Liver (tissue), 8 donors: ENCODE measurements at regions not wholly inside any gene's neighbourhood (a gene's known extent, or its start where the extent isn't known, plus 50 kb on each side); places are given as distances from the start of the nearest gene placed in this dataset.

Experiments
- DNase-seq: peaks from one replicate; pipeline ENCODE4 v3.0.0-alpha.2; 2017; ENCODE audit warnings: low spot score
- H3K27ac ChIP-seq, 2 donors: one replicate each; pipeline ENCODE4 v1.7.0; 2013; ENCODE audit warnings: inconsistent platforms in 2 of 2, low read length in 2 of 2, control low read depth in 1 of 2, low read depth in 1 of 2, mild to moderate bottlenecking in 1 of 2
- H3K27me3 ChIP-seq, 4 donors: one replicate each; pipeline versions ENCODE4 v1.6.1 to v1.7.0; 2013; ENCODE audit warnings: low read length in 3 of 4, inconsistent platforms in 1 of 4, mild to moderate bottlenecking in 1 of 4, moderate library complexity in 1 of 4; ENCODE audit not compliant: control insufficient read depth in 4 of 4, insufficient read depth in 4 of 4
- H3K36me3 ChIP-seq, 4 donors: one replicate each; pipeline versions ENCODE4 v1.6.1 to v1.7.0; 2013; ENCODE audit warnings: low read length in 3 of 4, mild to moderate bottlenecking in 3 of 4, low read depth in 1 of 4, moderate library complexity in 1 of 4; ENCODE audit not compliant: control insufficient read depth in 4 of 4, insufficient read depth in 3 of 4
- H3K4me1 ChIP-seq, 4 donors: one replicate each; pipeline versions ENCODE4 v1.6.1 to v1.7.0; 2013; ENCODE audit warnings: low read length in 3 of 4, mild to moderate bottlenecking in 3 of 4, moderate library complexity in 1 of 4; ENCODE audit not compliant: control insufficient read depth in 4 of 4, insufficient read depth in 4 of 4
- H3K4me3 ChIP-seq, 3 donors: one replicate each; pipeline versions ENCODE4 v1.6.1 to v1.7.0; 2013; ENCODE audit warnings: low read length in 3 of 3, control low read depth in 1 of 3, low read depth in 1 of 3, mild to moderate bottlenecking in 1 of 3
- H3K9ac ChIP-seq, 2 donors: one replicate each; pipeline ENCODE4 v1.7.0; 2013; ENCODE audit warnings: low read length in 2 of 2, mild to moderate bottlenecking in 2 of 2, moderate library complexity in 2 of 2, control low read depth in 1 of 2, low read depth in 1 of 2
- H3K9me3 ChIP-seq, 4 donors: one replicate each; pipeline versions ENCODE4 v1.6.1 to v1.7.0; 2013; ENCODE audit warnings: low read length in 3 of 4; ENCODE audit not compliant: control insufficient read depth in 4 of 4
- EGR1 ChIP-seq, 2 donors: IDR thresholded peaks; 2 replicates each; pipeline ENCODE4 v1.6.1; 2016 to 2018; ENCODE audit warnings: antibody characterized with exemption in 2 of 2, low read depth in 2 of 2
- FOXA1 ChIP-seq: IDR thresholded peaks from 2 replicates; pipeline ENCODE4 v1.6.1; 2016; ENCODE audit warnings: antibody characterized with exemption
- FOXA2 ChIP-seq: IDR thresholded peaks from 2 replicates; pipeline ENCODE4 v1.6.1; 2016; ENCODE audit warnings: antibody characterized with exemption
- HNF4A ChIP-seq, 2 donors: conservative IDR thresholded peaks; 2 replicates each; pipeline ENCODE4 v1.6.1; 2016; ENCODE audit warnings: antibody characterized with exemption in 2 of 2, mild to moderate bottlenecking in 2 of 2
- HNF4G ChIP-seq: IDR thresholded peaks from 2 replicates; pipeline ENCODE4 v1.6.1; 2016; ENCODE audit warnings: antibody characterized with exemption
- JUND ChIP-seq, 2 donors: IDR thresholded peaks; 2 replicates each; pipeline ENCODE4 v1.6.1; 2016; ENCODE audit warnings: antibody characterized with exemption in 2 of 2
- NR2F2 ChIP-seq: IDR thresholded peaks from 2 replicates; pipeline ENCODE4 v1.6.1; 2016; ENCODE audit warnings: antibody characterized with exemption
- RAD21 ChIP-seq, 2 donors: IDR thresholded peaks; 2 replicates each; pipeline ENCODE4 v1.6.1; 2016; ENCODE audit warnings: antibody characterized with exemption in 2 of 2, mild to moderate bottlenecking in 2 of 2
- RXRA ChIP-seq, 2 donors: IDR thresholded peaks; 2 replicates each; pipeline ENCODE4 v1.6.1; 2017 to 2018; ENCODE audit warnings: antibody characterized with exemption in 2 of 2, mild to moderate bottlenecking in 1 of 2
- SP1 ChIP-seq: IDR thresholded peaks from 2 replicates; pipeline ENCODE4 v1.6.1; 2018; ENCODE audit warnings: antibody characterized with exemption, mild to moderate bottlenecking
- YY1 ChIP-seq: IDR thresholded peaks from 2 replicates; pipeline ENCODE4 v1.6.1; 2016; ENCODE audit warnings: antibody characterized with exemption, mild to moderate bottlenecking
- WGBS: extraction: QIAGEN DNeasy Blood & Tissue Kit; methylation state at CpG from one replicate; pipeline ENCODE4 v1.1.7; 2013; 5-methylcytosine and 5-hydroxymethylcytosine counted together
- TF ChIP-seq, protein P1 (sequence below): fragments of 150-350 bp; IDR thresholded peaks from 2 replicates; pipeline ENCODE4 v1.5.1; 2017; ENCODE audit warnings: improper control_type of control experiment, low read depth, low read length; ENCODE audit not compliant: missing input control
- TF ChIP-seq, protein P2 (sequence below): IDR thresholded peaks from 2 replicates; pipeline ENCODE4 v1.6.1; 2016; ENCODE audit warnings: antibody characterized with exemption
- TF ChIP-seq, protein P3 (sequence below): IDR thresholded peaks from 2 replicates; pipeline ENCODE4 v1.6.1; 2016; ENCODE audit warnings: antibody characterized with exemption
- donor health status: healthy.
- donor health status: healthy.
- donor health status: healthy.
- donor health status: healthy.
- donor health status: healthy.

DNA sequence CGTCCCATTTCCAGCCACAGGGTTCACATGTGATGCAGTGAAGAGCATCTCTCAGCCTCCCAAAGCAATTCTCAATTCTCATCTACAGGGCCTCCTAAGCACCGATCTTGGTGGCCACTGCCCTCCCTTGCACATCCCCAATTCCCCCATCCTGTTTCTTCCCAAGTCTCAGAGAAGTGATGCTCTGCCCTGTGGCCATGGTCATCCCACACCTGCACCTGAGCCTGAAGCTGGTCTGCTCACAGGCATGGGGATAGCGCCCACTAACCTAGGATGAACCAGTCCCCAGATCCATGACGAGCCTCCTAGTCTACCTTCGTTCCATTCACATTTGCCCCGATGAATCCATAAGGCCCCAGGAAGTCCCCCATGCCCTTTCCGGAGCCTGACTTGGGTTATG is 201.5 kb downstream of the UACA start (continued):
- TF ChIP-seq, protein P1, sequence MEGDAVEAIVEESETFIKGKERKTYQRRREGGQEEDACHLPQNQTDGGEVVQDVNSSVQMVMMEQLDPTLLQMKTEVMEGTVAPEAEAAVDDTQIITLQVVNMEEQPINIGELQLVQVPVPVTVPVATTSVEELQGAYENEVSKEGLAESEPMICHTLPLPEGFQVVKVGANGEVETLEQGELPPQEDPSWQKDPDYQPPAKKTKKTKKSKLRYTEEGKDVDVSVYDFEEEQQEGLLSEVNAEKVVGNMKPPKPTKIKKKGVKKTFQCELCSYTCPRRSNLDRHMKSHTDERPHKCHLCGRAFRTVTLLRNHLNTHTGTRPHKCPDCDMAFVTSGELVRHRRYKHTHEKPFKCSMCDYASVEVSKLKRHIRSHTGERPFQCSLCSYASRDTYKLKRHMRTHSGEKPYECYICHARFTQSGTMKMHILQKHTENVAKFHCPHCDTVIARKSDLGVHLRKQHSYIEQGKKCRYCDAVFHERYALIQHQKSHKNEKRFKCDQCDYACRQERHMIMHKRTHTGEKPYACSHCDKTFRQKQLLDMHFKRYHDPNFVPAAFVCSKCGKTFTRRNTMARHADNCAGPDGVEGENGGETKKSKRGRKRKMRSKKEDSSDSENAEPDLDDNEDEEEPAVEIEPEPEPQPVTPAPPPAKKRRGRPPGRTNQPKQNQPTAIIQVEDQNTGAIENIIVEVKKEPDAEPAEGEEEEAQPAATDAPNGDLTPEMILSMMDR, result no peak
- TF ChIP-seq FOXA1 (no peak), EGR1 (IDR thresholded peaks at IDR 0.05; ENCODE audit: low read depth in 2 of 2) (no peak), HNF4G (no peak), RXRA (IDR thresholded peaks at IDR 0.05) (no peak)

DNA sequence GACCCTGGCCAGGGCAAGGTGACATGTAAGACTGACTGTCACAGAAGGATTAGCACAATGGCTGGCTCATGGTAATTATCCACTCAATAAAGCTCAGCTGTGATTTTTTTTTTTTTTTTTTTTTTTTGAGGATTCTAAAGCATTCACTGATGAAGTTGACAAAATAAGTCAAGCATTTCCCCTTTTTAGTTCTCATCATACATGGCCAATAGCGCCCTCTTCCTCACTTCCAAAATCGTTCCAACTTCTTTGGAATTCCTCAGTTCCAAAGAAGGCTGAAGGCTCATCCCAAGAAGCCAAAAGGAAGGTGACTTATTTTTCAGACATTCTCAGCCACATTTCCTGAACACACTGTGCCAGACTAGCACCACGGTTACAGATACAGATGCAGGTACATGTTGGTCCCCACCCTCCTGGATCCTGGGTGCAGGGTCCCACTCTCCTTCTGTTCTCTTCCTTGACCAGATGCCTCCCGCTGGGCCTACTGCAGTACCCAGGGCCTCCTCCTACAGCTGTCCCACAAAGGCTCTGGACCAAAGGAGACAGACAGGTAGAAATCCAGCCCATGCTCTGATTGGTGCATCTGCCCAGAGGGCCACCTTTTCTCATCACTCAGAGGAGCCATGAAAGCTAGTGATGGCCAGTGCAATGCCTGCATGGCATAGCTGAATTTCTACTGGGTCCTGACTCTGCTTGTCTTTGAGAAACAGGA is 202.6 kb downstream of the UACA start:
- no peak overlapping the region for H3K27ac ChIP-seq
- TF ChIP-seq FOXA1 (no peak), YY1 (no peak), JUND (IDR thresholded peaks at IDR 0.05) (no peak), NR2F2 (no peak), SP1 (no peak), HNF4A (conservative IDR thresholded peaks at IDR 0.05) (no peak), RAD21 (IDR thresholded peaks at IDR 0.05) (no peak), FOXA2 (no peak), HNF4G (no peak)
- TF ChIP-seq, protein P2, sequence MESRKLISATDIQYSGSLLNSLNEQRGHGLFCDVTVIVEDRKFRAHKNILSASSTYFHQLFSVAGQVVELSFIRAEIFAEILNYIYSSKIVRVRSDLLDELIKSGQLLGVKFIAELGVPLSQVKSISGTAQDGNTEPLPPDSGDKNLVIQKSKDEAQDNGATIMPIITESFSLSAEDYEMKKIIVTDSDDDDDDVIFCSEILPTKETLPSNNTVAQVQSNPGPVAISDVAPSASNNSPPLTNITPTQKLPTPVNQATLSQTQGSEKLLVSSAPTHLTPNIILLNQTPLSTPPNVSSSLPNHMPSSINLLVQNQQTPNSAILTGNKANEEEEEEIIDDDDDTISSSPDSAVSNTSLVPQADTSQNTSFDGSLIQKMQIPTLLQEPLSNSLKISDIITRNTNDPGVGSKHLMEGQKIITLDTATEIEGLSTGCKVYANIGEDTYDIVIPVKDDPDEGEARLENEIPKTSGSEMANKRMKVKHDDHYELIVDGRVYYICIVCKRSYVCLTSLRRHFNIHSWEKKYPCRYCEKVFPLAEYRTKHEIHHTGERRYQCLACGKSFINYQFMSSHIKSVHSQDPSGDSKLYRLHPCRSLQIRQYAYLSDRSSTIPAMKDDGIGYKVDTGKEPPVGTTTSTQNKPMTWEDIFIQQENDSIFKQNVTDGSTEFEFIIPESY, result no peak
- TF ChIP-seq, protein P1, result no peak
- TF ChIP-seq, protein P3, sequence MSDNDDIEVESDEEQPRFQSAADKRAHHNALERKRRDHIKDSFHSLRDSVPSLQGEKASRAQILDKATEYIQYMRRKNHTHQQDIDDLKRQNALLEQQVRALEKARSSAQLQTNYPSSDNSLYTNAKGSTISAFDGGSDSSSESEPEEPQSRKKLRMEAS, result no peak
- H3K36me3 ChIP-seq, result no peaks in the 10 kb centered on the region
- peaks cover 0 to 10% (median 3%) of the 10 kb centered on the region in 4 donors for H3K4me1 ChIP-seq
- no peak for DNase-seq
- 76% methylated on average over 4 of the region's 4 CpGs for WGBS
- H3K9me3 ChIP-seq, result no peaks in the 10 kb centered on the region
- no peaks in the 10 kb centered on the region for H3K27me3 ChIP-seq
- no peak overlapping the region for H3K9ac ChIP-seq
- no peak overlapping the region for H3K4me3 ChIP-seq
